ENCODE measurements at regions not wholly inside any gene's neighbourhood (a gene's known extent, or its start where the extent isn't known, plus 50 kb on each side); places are given as distances from the start of the nearest gene placed in this dataset.

GRCh38 chr20:60754856-60755255 is 497.2 kb upstream of the CDH4 start:
- no peak for TF ChIP-seq EZH2 (IDR thresholded peaks at IDR 0.05; ENCODE audit: low read length, unreplicated experiment)
- no peak for TF ChIP-seq CTCF (conservative IDR thresholded peaks at IDR 0.05; ENCODE audit: low read depth, low read length)
- no peak for TF ChIP-seq EZH2phosphoT487 (IDR thresholded peaks at IDR 0.05; ENCODE audit: borderline replicate concordance, low read length)
